ENCODE measurements at regions not wholly inside any gene's neighbourhood (a gene's known extent, or its start where the extent isn't known, plus 50 kb on each side); places are given as distances from the start of the nearest gene placed in this dataset.
"Not testable (repeated sequence)": the region's sequence is repeated elsewhere in the genome, so short reads cannot be mapped to it uniquely, and the experiment has no call there.

DNA sequence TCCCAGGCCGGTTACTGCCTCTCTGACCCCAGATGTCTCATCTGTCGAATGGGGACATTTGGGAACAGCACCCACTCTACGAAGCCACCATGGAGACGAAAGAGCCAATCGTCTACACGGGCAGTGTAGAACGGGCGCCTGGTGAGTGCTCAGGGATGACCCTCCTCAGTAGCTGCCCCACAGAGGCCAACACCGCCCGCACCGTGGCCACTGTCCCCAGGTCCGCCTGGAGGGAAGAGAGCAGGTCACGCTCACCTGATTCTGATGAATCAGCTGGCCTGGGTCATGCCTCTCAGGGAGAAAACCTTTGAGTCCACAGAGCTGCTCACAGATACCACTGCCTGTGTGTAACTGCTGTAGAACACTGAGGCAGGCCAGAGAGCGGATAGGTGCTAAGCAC, 105.1 kb upstream of the EFCAB3 start:
- TF ChIP-seq, protein P1, sequence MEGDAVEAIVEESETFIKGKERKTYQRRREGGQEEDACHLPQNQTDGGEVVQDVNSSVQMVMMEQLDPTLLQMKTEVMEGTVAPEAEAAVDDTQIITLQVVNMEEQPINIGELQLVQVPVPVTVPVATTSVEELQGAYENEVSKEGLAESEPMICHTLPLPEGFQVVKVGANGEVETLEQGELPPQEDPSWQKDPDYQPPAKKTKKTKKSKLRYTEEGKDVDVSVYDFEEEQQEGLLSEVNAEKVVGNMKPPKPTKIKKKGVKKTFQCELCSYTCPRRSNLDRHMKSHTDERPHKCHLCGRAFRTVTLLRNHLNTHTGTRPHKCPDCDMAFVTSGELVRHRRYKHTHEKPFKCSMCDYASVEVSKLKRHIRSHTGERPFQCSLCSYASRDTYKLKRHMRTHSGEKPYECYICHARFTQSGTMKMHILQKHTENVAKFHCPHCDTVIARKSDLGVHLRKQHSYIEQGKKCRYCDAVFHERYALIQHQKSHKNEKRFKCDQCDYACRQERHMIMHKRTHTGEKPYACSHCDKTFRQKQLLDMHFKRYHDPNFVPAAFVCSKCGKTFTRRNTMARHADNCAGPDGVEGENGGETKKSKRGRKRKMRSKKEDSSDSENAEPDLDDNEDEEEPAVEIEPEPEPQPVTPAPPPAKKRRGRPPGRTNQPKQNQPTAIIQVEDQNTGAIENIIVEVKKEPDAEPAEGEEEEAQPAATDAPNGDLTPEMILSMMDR (IDR thresholded peaks at IDR 0.05) = not testable (repeated sequence)
- TF ChIP-seq POLR2A (IDR thresholded peaks at IDR 0.05) = not testable (repeated sequence)
